DND-41 (cell line): ENCODE measurements at regions not wholly inside any gene's neighbourhood (a gene's known extent, or its start where the extent isn't known, plus 50 kb on each side); places are given as distances from the start of the nearest gene placed in this dataset.

Experiments
- ATAC-seq: fragments of 200-7000 bp; cut with Tn5 transposase; 3 replicates; pipeline ENCODE4 v1.9.1; 2021; ENCODE audit warnings: low read depth; ENCODE audit not compliant: insufficient read depth
- DNase-seq: peaks from one replicate; pipeline ENCODE4 v3.0.0-alpha.2; 2020
- H2AFZ ChIP-seq: 2 replicates; pipeline ENCODE4 v1.6.0; 2012; ENCODE audit warnings: low read depth, low read length
- H3K27ac ChIP-seq: 2 replicates; pipeline ENCODE4 v1.5.1; 2012; ENCODE audit warnings: low read length, inconsistent platforms
- H3K27me3 ChIP-seq: fragments of 200-600 bp; sonication (generic); 2 replicates; pipeline ENCODE4 v1.6.0; 2012; ENCODE audit warnings: low read length, mild to moderate bottlenecking, inconsistent platforms; ENCODE audit not compliant: insufficient read depth, poor library complexity
- H3K36me3 ChIP-seq: 2 replicates; pipeline ENCODE4 v1.5.1; 2012; ENCODE audit warnings: low read length, inconsistent platforms; ENCODE audit not compliant: insufficient read depth
- H3K4me1 ChIP-seq: 2 replicates; pipeline ENCODE4 v1.5.1; 2012; ENCODE audit warnings: mild to moderate bottlenecking, low read length; ENCODE audit not compliant: insufficient read depth
- H3K4me2 ChIP-seq: 2 replicates; pipeline ENCODE4 v1.6.0; 2012; ENCODE audit warnings: mild to moderate bottlenecking, moderate library complexity, low read length, inconsistent platforms; ENCODE audit not compliant: insufficient read depth
- H3K4me3 ChIP-seq, 2 experiments: fragments of 200-600 bp in 1 of 2; shearing (Covaris generic) in 1 of 2; 2 replicates each; pipeline ENCODE4 v1.5.1; 2012 to 2016; ENCODE audit warnings: inconsistent platforms in 2 of 2, low read length in 2 of 2, mild to moderate bottlenecking in 2 of 2, low read depth in 1 of 2, moderate library complexity in 1 of 2
- H3K79me2 ChIP-seq: 2 replicates; pipeline ENCODE4 v1.6.0; 2012; ENCODE audit warnings: low read length, inconsistent platforms; ENCODE audit not compliant: insufficient read depth
- H3K9ac ChIP-seq: 2 replicates; pipeline ENCODE4 v1.6.0; 2012; ENCODE audit warnings: low read depth, mild to moderate bottlenecking, inconsistent platforms, low read length, moderate library complexity
- H3K9me3 ChIP-seq: 2 replicates; pipeline ENCODE4 v1.5.1; 2012; ENCODE audit warnings: low read length, moderate library complexity, mild to moderate bottlenecking, inconsistent platforms; ENCODE audit not compliant: insufficient read depth, severe bottlenecking
- H4K20me1 ChIP-seq: 2 replicates; pipeline ENCODE4 v1.6.0; 2012; ENCODE audit warnings: low read length; ENCODE audit not compliant: insufficient read depth
- CTCF ChIP-seq: IDR thresholded peaks from 2 replicates; pipeline ENCODE4 v1.5.1; 2012; ENCODE audit warnings: borderline replicate concordance, low read length, moderate library complexity, mild to moderate bottlenecking; ENCODE audit not compliant: poor library complexity, severe bottlenecking; ENCODE audit errors: extremely low read depth
- EZH2 ChIP-seq: IDR thresholded peaks from 3 replicates; pipeline ENCODE4 v1.6.1; 2012; ENCODE audit warnings: borderline replicate concordance, low read depth, mild to moderate bottlenecking, moderate library complexity, low read length, inconsistent platforms; ENCODE audit not compliant: severe bottlenecking

GRCh38 chr2:38168710-38169480, 92.9 kb upstream of the CYP1B1 start:
- Histone ChIP-seq H3K79me2 (no peaks in the 10 kb centered on the region), H3K4me2 (no peak overlapping the region), H3K4me3 (no peak overlapping the region), H4K20me1 (no peaks in the 10 kb centered on the region), H3K36me3 (no peaks in the 10 kb centered on the region), H2AFZ (no peak overlapping the region), H3K9ac (no peak overlapping the region), H3K4me1 (no peaks in the 10 kb centered on the region), H3K27me3 (peaks cover 11% of the 10 kb centered on the region), H3K9me3 (no peaks in the 10 kb centered on the region), H3K27ac (no peak overlapping the region)
- ATAC-seq: no peak
- TF ChIP-seq EZH2 (no peak), CTCF (no peak)
- DNase-seq: no peak

DNA sequence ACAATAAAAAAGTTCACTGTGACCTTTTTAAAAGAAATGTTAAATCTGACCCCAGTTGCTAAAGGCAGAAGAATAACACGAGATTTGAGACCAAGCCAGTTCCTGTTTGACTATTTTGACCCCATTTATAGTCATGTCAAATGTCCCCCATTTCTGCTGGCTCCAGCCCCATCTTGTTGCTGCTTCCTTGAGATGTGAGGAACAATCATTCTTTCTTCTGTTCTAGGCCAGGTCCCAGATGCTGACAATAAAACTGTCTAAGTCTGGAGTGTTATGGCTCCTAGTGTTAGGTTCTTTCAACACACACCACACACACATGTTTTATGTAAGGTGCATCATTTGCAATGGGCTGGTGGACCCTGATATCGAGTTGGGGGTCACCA, 92.0 kb upstream of the CYP1B1 start:
- DNase-seq (no peak), ATAC-seq (no peak)
- no peak overlapping the region for H3K4me2 ChIP-seq
- H3K4me1 ChIP-seq: no peaks in the 10 kb centered on the region
- H3K27ac ChIP-seq: no peak overlapping the region
- no peak overlapping the region for H2AFZ ChIP-seq
- H3K27me3 ChIP-seq: peaks cover 15% of the 10 kb centered on the region
- no peak for TF ChIP-seq EZH2
- H4K20me1 ChIP-seq: no peaks in the 10 kb centered on the region
- no peak overlapping the region for H3K9ac ChIP-seq
- no peak overlapping the region for H3K4me3 ChIP-seq
- no peaks in the 10 kb centered on the region for H3K9me3 ChIP-seq
- no peaks in the 10 kb centered on the region for H3K79me2 ChIP-seq
- H3K36me3 ChIP-seq: no peaks in the 10 kb centered on the region

DNA sequence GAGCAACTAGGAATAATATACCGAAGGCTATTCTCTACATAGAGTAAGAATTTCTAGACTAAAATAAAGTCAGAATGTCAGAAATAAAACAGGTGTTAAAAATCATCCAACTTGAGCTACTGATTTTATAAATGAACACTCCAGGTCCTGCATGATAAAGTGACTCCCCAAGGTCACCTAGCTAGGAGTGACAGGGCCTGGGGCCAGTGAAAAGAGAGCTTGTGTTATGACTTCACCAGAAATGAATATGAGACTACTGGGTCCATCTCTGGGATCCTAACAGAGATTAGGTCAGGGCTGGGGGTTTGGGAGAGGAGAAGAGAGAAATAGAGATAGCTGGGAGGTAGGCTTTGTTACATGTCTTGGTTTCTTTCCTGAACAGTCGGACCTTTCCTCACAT, 89.7 kb upstream of the CYP1B1 start:
- ATAC-seq (no peak), DNase-seq (no peak)
- H3K27ac ChIP-seq: no peak overlapping the region
- H3K9me3 ChIP-seq: no peaks in the 10 kb centered on the region
- no peaks in the 10 kb centered on the region; the same call in 1 of the 2 replicates for H4K20me1 ChIP-seq
- no peaks in the 10 kb centered on the region for H3K79me2 ChIP-seq
- H2AFZ ChIP-seq: no peak overlapping the region
- no peaks in the 10 kb centered on the region for H3K36me3 ChIP-seq
- no peaks in the 10 kb centered on the region for H3K4me1 ChIP-seq
- H3K9ac ChIP-seq: no peak overlapping the region
- TF ChIP-seq CTCF (no peak), EZH2 (no peak)
- H3K4me2 ChIP-seq: no peak overlapping the region
- H3K27me3 ChIP-seq: peaks cover 18% of the 10 kb centered on the region
- no peak overlapping the region for H3K4me3 ChIP-seq

- H3K36me3 ChIP-seq: no peaks in the 10 kb centered on the region
- TF ChIP-seq CTCF (no peak), EZH2 (no peak)
- H3K27ac ChIP-seq: no peak overlapping the region
- H3K9ac ChIP-seq: no peak overlapping the region
- no peaks in the 10 kb centered on the region for H3K4me1 ChIP-seq
- H3K79me2 ChIP-seq: no peaks in the 10 kb centered on the region
- ATAC-seq: no peak
- H2AFZ ChIP-seq: no peak overlapping the region
- no peaks in the 10 kb centered on the region for H3K9me3 ChIP-seq
- H3K4me3 ChIP-seq: no peak overlapping the region
- H4K20me1 ChIP-seq: no peaks in the 10 kb centered on the region; the same call in 1 of the 2 replicates
- H3K27me3 ChIP-seq: peaks cover 21% of the 10 kb centered on the region
- no peak for DNase-seq
- H3K4me2 ChIP-seq: no peak overlapping the region
Measured at GRCh38 chr2:38164881-38165280, 88.9 kb upstream of the CYP1B1 start.
